ENCODE measurements at regions not wholly inside any gene's neighbourhood (a gene's known extent, or its start where the extent isn't known, plus 50 kb on each side); places are given as distances from the start of the nearest gene placed in this dataset.

- DNase-seq, result no peak
Observed at GRCh38 chr6:84524636-84525035, 239.8 kb downstream of the TBX18 start.

- no peak for DNase-seq
Observed at GRCh38 chr6:84522135-84522549, 242.3 kb downstream of the TBX18 start.

- DNase-seq, result no peak
Observed at GRCh38 chr6:84521511-84521910, 242.9 kb downstream of the TBX18 start.

- DNase-seq, result no peak
Observed at GRCh38 chr6:84517741-84518530, 246.5 kb downstream of the TBX18 start.

GRCh38 chr6:84516154-84516553 lies 248.2 kb downstream of the TBX18 start:
- DNase-seq, result no peak

- no peak for DNase-seq
Observed at GRCh38 chr6:84515067-84515466, 249.3 kb downstream of the TBX18 start.

GRCh38 chr6:84514089-84514971 lies 250.1 kb downstream of the TBX18 start:
- no peak for DNase-seq

GRCh38 chr6:84512391-84512790 lies 252.0 kb downstream of the TBX18 start:
- no peak for DNase-seq

GRCh38 chr6:84511929-84512328 lies 252.5 kb downstream of the TBX18 start:
- DNase-seq, result no peak

GRCh38 chr6:84508981-84509380 lies 255.4 kb downstream of the TBX18 start:
- DNase-seq, result no peak

GRCh38 chr6:84508334-84508733 lies 256.1 kb downstream of the TBX18 start:
- DNase-seq, result no peak

GRCh38 chr6:84504025-84504424 lies 260.4 kb downstream of the TBX18 start:
- DNase-seq, result no peak

- no peak for DNase-seq
Observed at GRCh38 chr6:84501315-84501714, 263.1 kb downstream of the TBX18 start.

GRCh38 chr6:84500726-84501125 lies 263.7 kb downstream of the TBX18 start:
- no peak for DNase-seq

GRCh38 chr6:84498905-84499304 lies 265.5 kb downstream of the TBX18 start:
- no peak for DNase-seq

GRCh38 chr6:84492241-84493165 lies 265.1 kb upstream of the CEP162 start:
- no peak for DNase-seq

- no peak for DNase-seq
Observed at GRCh38 chr6:84489598-84489997, 262.2 kb upstream of the CEP162 start.

GRCh38 chr6:84486526-84486925 lies 259.1 kb upstream of the CEP162 start:
- no peak for DNase-seq

- no peak for DNase-seq
Observed at GRCh38 chr6:84469144-84469543, 241.7 kb upstream of the CEP162 start.

GRCh38 chr6:84467296-84467695 lies 239.9 kb upstream of the CEP162 start:
- DNase-seq, result no peak

GRCh38 chr6:84466511-84466910 lies 239.1 kb upstream of the CEP162 start:
- DNase-seq, result no peak

- no peak for DNase-seq
Observed at GRCh38 chr6:84464471-84464870, 237.0 kb upstream of the CEP162 start.

GRCh38 chr6:84462698-84463097 lies 235.3 kb upstream of the CEP162 start:
- no peak for DNase-seq

Measured in RPMI8226 (cell line).